Brain microvascular endothelial cell (primary cell): ENCODE measurements at regions not wholly inside any gene's neighbourhood (a gene's known extent, or its start where the extent isn't known, plus 50 kb on each side); places are given as distances from the start of the nearest gene placed in this dataset.
"Not testable (repeated sequence)": the region's sequence is repeated elsewhere in the genome, so short reads cannot be mapped to it uniquely, and the experiment has no call there.

Experiments
- DNase-seq: peaks from one replicate; pipeline ENCODE4 v3.0.0-alpha.2; 2020
- H3K27ac ChIP-seq: fragments of 250-450 bp; sonication (Bioruptor Pico); 2 replicates; pipeline ENCODE4 v1.5.1; 2020; ENCODE audit warnings: mild to moderate bottlenecking, moderate library complexity
- H3K27me3 ChIP-seq: fragments of 250-450 bp; sonication (Bioruptor Pico); replicated peaks from 2 replicates; pipeline ENCODE4 v1.5.1; 2020; ENCODE audit warnings: mild to moderate bottlenecking
- H3K36me3 ChIP-seq: fragments of 250-450 bp; sonication (Bioruptor Pico); replicated peaks from 2 replicates; pipeline ENCODE4 v1.5.1; 2020; ENCODE audit warnings: mild to moderate bottlenecking
- H3K4me3 ChIP-seq: 2 replicates; pipeline ENCODE4 v1.5.1; 2011; ENCODE audit warnings: low read depth, mild to moderate bottlenecking, control low read depth, low read length, moderate library complexity
- CTCF ChIP-seq: IDR thresholded peaks from 2 replicates; pipeline ENCODE4 v1.5.1; 2011; ENCODE audit warnings: low read depth, mild to moderate bottlenecking, moderate library complexity, low read length, control low read depth, inconsistent platforms; ENCODE audit errors: missing control alignments
- in situ Hi-C: cut with HindIII; loops from 2 replicates; pipeline ENCODE4 v1.10.0; 2017; ENCODE audit warnings: low sequenced_read_pairs, low pct_ligation_motif_present

- no peak for TF ChIP-seq CTCF
- in situ Hi-C loops: no loop called here
- no peaks in the 10 kb centered on the region for H3K36me3 ChIP-seq
- DNase-seq: no peak
- no peak overlapping the region for H3K4me3 ChIP-seq
- no peaks in the 10 kb centered on the region for H3K27me3 ChIP-seq
- H3K27ac ChIP-seq: no peak overlapping the region
Observed at GRCh38 chr2:103402944-103403343, 641.1 kb downstream of the TMEM182 start.

GRCh38 chr2:103403388-103403787, 641.6 kb downstream of the TMEM182 start:
- in situ Hi-C loops, H3K27ac ChIP-seq, DNase-seq, H3K4me3 ChIP-seq, H3K27me3 ChIP-seq, H3K36me3 ChIP-seq: not testable (repeated sequence)

GRCh38 chr2:103410221-103410620, 648.4 kb downstream of the TMEM182 start:
- Histone ChIP-seq H3K4me3 (no peak overlapping the region), H3K27me3 (no peaks in the 10 kb centered on the region), H3K27ac (no peak overlapping the region), H3K36me3 (no peaks in the 10 kb centered on the region)
- no peak for DNase-seq
- TF ChIP-seq CTCF: no peak
- in situ Hi-C loops: no loop called here

- Histone ChIP-seq H3K27me3 (no peaks in the 10 kb centered on the region), H3K27ac (no peak overlapping the region), H3K4me3 (no peak overlapping the region), H3K36me3 (no peaks in the 10 kb centered on the region)
- in situ Hi-C loops: no loop called here
- TF ChIP-seq CTCF: no peak
- DNase-seq: no peak
Observed at GRCh38 chr2:103419506-103419905, 657.7 kb downstream of the TMEM182 start.

GRCh38 chr2:103423100-103423499, 661.3 kb downstream of the TMEM182 start:
- DNase-seq: no peak
- TF ChIP-seq CTCF: no peak
- H3K27me3 ChIP-seq: no peaks in the 10 kb centered on the region
- in situ Hi-C loops: no loop called here
- no peak overlapping the region for H3K4me3 ChIP-seq
- H3K27ac ChIP-seq: no peak overlapping the region
- H3K36me3 ChIP-seq: no peaks in the 10 kb centered on the region

GRCh38 chr2:103427567-103427966, 665.7 kb downstream of the TMEM182 start:
- TF ChIP-seq CTCF: no peak
- no peak for DNase-seq
- in situ Hi-C loops: no loop called here

More at GRCh38 chr2:103427567-103427966, 665.7 kb downstream of the TMEM182 start:
- H3K27me3 ChIP-seq: no peaks in the 10 kb centered on the region
- H3K36me3 ChIP-seq: no peaks in the 10 kb centered on the region
- no peak overlapping the region for H3K27ac ChIP-seq
- H3K4me3 ChIP-seq: no peak overlapping the region
